ENCODE measurements at regions not wholly inside any gene's neighbourhood (a gene's known extent, or its start where the extent isn't known, plus 50 kb on each side); places are given as distances from the start of the nearest gene placed in this dataset.

DNA sequence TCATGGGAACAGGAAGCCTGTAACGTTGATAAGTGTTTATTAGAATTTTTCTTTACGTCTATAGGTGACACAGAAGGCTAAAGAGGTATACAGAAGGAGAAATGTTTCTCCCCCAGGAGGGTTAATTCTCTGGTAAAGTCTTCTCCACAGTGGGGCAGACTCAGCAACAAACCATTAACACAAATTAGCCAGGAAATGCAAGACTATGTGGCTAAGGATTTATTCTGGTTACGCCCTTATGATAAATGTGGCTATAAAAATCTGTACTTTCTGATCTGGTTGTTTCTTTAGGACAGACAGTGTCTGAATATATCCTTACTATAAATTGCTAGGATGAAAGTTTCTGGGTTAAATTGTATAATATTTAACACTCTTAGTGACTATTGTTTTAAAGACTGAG, 423.3 kb downstream of the FLRT2 start:
- Histone ChIP-seq H4K20me1 (ENCODE audit: insufficient read depth) (no peaks in the 10 kb centered on the region), H2AFZ (no peak overlapping the region), H3K9me3 (ENCODE audit: insufficient read depth, low read depth) (no peaks in the 10 kb centered on the region), H3K4me1 (replicated peaks; ENCODE audit: insufficient read depth) (no peaks in the 10 kb centered on the region), H3K9me2 (ENCODE audit: insufficient read depth) (no peaks in the 10 kb centered on the region; the same call in 1 of the 2 replicates), H3K79me2 (ENCODE audit: low read depth) (no peaks in the 10 kb centered on the region), H3F3A (ENCODE audit: insufficient read depth, low read depth) (no peaks in the 10 kb centered on the region), H3K27me3 (ENCODE audit: insufficient read depth, low read depth) (no peaks in the 10 kb centered on the region), H3K36me3 (ENCODE audit: low read depth) (no peaks in the 10 kb centered on the region), H3K4me3 (no peak overlapping the region), H3K4me2 (no peak overlapping the region), H3K27ac (no peak overlapping the region)
- no TSS peak for BruUV-seq (replicated peaks)
- intact Hi-C loops (cut with micrococcal nuclease; ENCODE audit: unreplicated experiment) = no loop called here
- TF ChIP-seq, protein P1, sequence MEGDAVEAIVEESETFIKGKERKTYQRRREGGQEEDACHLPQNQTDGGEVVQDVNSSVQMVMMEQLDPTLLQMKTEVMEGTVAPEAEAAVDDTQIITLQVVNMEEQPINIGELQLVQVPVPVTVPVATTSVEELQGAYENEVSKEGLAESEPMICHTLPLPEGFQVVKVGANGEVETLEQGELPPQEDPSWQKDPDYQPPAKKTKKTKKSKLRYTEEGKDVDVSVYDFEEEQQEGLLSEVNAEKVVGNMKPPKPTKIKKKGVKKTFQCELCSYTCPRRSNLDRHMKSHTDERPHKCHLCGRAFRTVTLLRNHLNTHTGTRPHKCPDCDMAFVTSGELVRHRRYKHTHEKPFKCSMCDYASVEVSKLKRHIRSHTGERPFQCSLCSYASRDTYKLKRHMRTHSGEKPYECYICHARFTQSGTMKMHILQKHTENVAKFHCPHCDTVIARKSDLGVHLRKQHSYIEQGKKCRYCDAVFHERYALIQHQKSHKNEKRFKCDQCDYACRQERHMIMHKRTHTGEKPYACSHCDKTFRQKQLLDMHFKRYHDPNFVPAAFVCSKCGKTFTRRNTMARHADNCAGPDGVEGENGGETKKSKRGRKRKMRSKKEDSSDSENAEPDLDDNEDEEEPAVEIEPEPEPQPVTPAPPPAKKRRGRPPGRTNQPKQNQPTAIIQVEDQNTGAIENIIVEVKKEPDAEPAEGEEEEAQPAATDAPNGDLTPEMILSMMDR (conservative IDR thresholded peaks at IDR 0.05) = no peak
- no peak for TF ChIP-seq EZH2 (IDR thresholded peaks at IDR 0.05; ENCODE audit: low read depth)
- POLR2A ChIA-PET (ENCODE audit: unreplicated experiment) = no interaction called here
- CTCF ChIA-PET = no interaction called here
- DNase-seq = no peak

DNA sequence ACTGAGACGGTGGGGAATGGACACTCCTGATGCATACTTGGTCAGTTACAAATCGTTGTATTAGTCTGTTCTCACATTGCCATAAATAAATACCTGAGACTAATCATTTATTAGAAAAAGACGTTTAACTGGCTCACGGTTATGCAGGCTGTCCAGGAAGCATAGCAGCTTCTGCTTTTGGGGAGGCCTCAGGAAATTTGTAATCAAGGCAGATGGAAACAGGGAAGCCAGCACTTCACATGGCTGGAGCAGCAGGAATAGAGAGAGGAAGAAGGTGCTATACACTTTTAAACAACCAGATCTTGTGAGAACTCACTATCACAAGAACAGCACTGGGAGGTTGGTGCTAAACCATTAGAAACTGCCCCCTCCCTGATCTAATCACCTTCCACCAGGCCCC, 418.2 kb downstream of the FLRT2 start:
- CTCF ChIA-PET = no interaction called here
- Histone ChIP-seq H2AFZ (no peak overlapping the region), H3K4me2 (no peak overlapping the region), H3K4me3 (no peak overlapping the region), H3K27me3 (ENCODE audit: insufficient read depth, low read depth) (no peaks in the 10 kb centered on the region), H3K27ac (no peak overlapping the region), H4K20me1 (ENCODE audit: insufficient read depth) (no peaks in the 10 kb centered on the region), H3K9me3 (ENCODE audit: insufficient read depth, low read depth) (no peaks in the 10 kb centered on the region), H3K9me2 (ENCODE audit: insufficient read depth) (no peaks in the 10 kb centered on the region; the same call in 1 of the 2 replicates), H3K36me3 (ENCODE audit: low read depth) (no peaks in the 10 kb centered on the region), H3F3A (ENCODE audit: insufficient read depth, low read depth) (no peaks in the 10 kb centered on the region), H3K4me1 (replicated peaks; ENCODE audit: insufficient read depth) (no peaks in the 10 kb centered on the region), H3K79me2 (ENCODE audit: low read depth) (no peaks in the 10 kb centered on the region)
- TF ChIP-seq, protein P1 (conservative IDR thresholded peaks at IDR 0.05) = no peak
- TF ChIP-seq EZH2 (IDR thresholded peaks at IDR 0.05; ENCODE audit: low read depth) = no peak
- POLR2A ChIA-PET (ENCODE audit: unreplicated experiment) = no interaction called here
- DNase-seq = no peak
- intact Hi-C loops (cut with micrococcal nuclease; ENCODE audit: unreplicated experiment) = no loop called here
- no TSS peak for BruUV-seq (replicated peaks)

DNA sequence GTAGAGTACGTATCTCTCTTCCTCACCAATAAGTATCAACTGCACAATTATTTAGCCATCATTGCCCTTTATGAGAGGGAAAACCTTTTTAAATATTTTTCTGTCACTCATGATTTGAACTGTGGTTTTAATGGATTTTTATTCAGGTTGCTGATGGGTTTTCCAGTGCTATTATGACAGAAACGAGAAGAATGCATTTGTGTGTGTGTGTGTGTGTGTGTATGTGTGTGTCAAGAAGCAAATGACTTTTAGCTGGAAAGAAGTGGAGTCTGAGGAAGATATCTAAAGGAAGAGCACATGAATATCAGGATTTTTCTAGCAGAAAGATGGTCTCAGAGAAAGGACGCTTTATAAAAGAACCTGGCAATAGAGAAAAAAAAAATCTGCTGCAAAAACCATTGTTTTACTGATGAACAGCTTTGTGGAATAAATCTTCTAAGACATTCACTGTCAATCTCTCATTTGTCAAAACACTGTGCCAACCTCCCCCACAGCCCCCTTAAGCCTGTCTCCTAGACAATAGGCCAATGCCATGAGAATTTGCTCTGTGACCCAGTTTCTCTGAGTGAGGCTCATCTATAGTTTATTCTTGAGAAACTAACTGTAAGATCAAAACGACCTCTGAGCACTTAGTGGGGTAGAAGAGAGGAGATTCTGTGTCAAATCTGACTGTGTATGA, 417.7 kb downstream of the FLRT2 start:
- H3K4me2 ChIP-seq = no peak overlapping the region
- H2AFZ ChIP-seq = no peak overlapping the region
- H3K4me3 ChIP-seq = no peak overlapping the region
- H3K4me1 ChIP-seq (replicated peaks; ENCODE audit: insufficient read depth) = no peaks in the 10 kb centered on the region
- H3K9me2 ChIP-seq (ENCODE audit: insufficient read depth) = no peaks in the 10 kb centered on the region; the same call in 1 of the 2 replicates
- TF ChIP-seq, protein P1 (conservative IDR thresholded peaks at IDR 0.05) = no peak
- TF ChIP-seq EZH2 (IDR thresholded peaks at IDR 0.05; ENCODE audit: low read depth) = no peak
- no peaks in the 10 kb centered on the region for H4K20me1 ChIP-seq (ENCODE audit: insufficient read depth)
- ChIA-PET CTCF (no interaction called here), POLR2A (ENCODE audit: unreplicated experiment) (no interaction called here)
- no peaks in the 10 kb centered on the region for H3K27me3 ChIP-seq (ENCODE audit: insufficient read depth, low read depth)
- DNase-seq = no peak
- BruUV-seq (replicated peaks) = no TSS peak
- H3K9me3 ChIP-seq (ENCODE audit: insufficient read depth, low read depth) = no peaks in the 10 kb centered on the region
- no peaks in the 10 kb centered on the region for H3F3A ChIP-seq (ENCODE audit: insufficient read depth, low read depth)
- no peak overlapping the region for H3K27ac ChIP-seq
- H3K79me2 ChIP-seq (ENCODE audit: low read depth) = no peaks in the 10 kb centered on the region
- intact Hi-C loops (cut with micrococcal nuclease; ENCODE audit: unreplicated experiment) = no loop called here
- H3K36me3 ChIP-seq (ENCODE audit: low read depth) = no peaks in the 10 kb centered on the region

Measured in PC-9 (cell line).